ENCODE measurements at regions not wholly inside any gene's neighbourhood (a gene's known extent, or its start where the extent isn't known, plus 50 kb on each side); places are given as distances from the start of the nearest gene placed in this dataset.

- Histone ChIP-seq H3K36me3 (no peaks in the 10 kb centered on the region), H3K27ac (no peak overlapping the region), H3K9me3 (no peaks in the 10 kb centered on the region), H3K4me3 (no peak overlapping the region), H3K27me3 (no peaks in the 10 kb centered on the region), H3K4me1 (no peaks in the 10 kb centered on the region)
- intact Hi-C loops (cut with DNase I), result no loop called here
- no peak for DNase-seq (ENCODE audit: extremely low spot score in 2 of 2)
- TF ChIP-seq, protein P1, sequence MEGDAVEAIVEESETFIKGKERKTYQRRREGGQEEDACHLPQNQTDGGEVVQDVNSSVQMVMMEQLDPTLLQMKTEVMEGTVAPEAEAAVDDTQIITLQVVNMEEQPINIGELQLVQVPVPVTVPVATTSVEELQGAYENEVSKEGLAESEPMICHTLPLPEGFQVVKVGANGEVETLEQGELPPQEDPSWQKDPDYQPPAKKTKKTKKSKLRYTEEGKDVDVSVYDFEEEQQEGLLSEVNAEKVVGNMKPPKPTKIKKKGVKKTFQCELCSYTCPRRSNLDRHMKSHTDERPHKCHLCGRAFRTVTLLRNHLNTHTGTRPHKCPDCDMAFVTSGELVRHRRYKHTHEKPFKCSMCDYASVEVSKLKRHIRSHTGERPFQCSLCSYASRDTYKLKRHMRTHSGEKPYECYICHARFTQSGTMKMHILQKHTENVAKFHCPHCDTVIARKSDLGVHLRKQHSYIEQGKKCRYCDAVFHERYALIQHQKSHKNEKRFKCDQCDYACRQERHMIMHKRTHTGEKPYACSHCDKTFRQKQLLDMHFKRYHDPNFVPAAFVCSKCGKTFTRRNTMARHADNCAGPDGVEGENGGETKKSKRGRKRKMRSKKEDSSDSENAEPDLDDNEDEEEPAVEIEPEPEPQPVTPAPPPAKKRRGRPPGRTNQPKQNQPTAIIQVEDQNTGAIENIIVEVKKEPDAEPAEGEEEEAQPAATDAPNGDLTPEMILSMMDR (IDR thresholded peaks at IDR 0.05), result no peak
- TF ChIP-seq POLR2A (IDR thresholded peaks at IDR 0.05) (no peak), POLR2AphosphoS5 (IDR thresholded peaks at IDR 0.05; ENCODE audit: insufficient read depth in 1 of 2, low read depth in 1 of 2) (no peak)
Measured at GRCh38 chr18:77433076-77433475, 183.4 kb downstream of the GALR1 start.

- H3K36me3 ChIP-seq, result no peaks in the 10 kb centered on the region
- DNase-seq (ENCODE audit: extremely low spot score in 2 of 2), result no peak
- H3K4me3 ChIP-seq, result no peak overlapping the region
- H3K27me3 ChIP-seq, result no peaks in the 10 kb centered on the region
- no peaks in the 10 kb centered on the region for H3K9me3 ChIP-seq
- no peak overlapping the region for H3K27ac ChIP-seq
- TF ChIP-seq POLR2A (IDR thresholded peaks at IDR 0.05) (no peak), POLR2AphosphoS5 (IDR thresholded peaks at IDR 0.05; ENCODE audit: insufficient read depth in 1 of 2, low read depth in 1 of 2) (no peak)
- TF ChIP-seq, protein P1 (IDR thresholded peaks at IDR 0.05), result no peak
- H3K4me1 ChIP-seq, result no peaks in the 10 kb centered on the region
- intact Hi-C loops (cut with DNase I), result no loop called here
Measured at GRCh38 chr18:77439888-77440287, 190.2 kb downstream of the GALR1 start.

DNA sequence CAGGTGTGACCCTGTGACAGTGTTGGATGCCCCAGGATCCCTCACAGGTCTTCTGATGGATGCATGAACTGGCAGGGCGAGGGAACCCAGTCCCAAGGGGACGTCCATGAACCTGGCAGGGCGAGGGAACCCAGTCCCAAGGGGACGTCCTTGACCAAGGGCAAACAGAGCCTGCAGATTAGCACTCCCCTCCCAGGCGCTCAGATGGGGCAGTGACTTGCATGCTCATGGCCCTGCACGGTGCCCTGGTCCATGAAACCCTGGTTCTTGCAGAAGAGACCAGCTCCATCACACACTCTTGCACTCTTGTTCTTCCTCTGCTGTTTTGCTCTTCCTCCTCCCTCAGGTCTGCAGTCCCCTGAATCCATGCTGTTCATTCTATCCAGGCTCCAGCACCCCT lies 192.7 kb downstream of the GALR1 start:
- Histone ChIP-seq H3K4me1 (no peaks in the 10 kb centered on the region), H3K27me3 (no peaks in the 10 kb centered on the region), H3K36me3 (no peaks in the 10 kb centered on the region), H3K4me3 (no peak overlapping the region), H3K27ac (no peak overlapping the region), H3K9me3 (no peaks in the 10 kb centered on the region)
- TF ChIP-seq POLR2A (IDR thresholded peaks at IDR 0.05) (no peak), POLR2AphosphoS5 (IDR thresholded peaks at IDR 0.05; ENCODE audit: insufficient read depth in 1 of 2, low read depth in 1 of 2) (no peak)
- TF ChIP-seq, protein P1 (IDR thresholded peaks at IDR 0.05), result no peak
- no peak for DNase-seq (ENCODE audit: extremely low spot score in 2 of 2)
- intact Hi-C loops (cut with DNase I), result no loop called here

DNA sequence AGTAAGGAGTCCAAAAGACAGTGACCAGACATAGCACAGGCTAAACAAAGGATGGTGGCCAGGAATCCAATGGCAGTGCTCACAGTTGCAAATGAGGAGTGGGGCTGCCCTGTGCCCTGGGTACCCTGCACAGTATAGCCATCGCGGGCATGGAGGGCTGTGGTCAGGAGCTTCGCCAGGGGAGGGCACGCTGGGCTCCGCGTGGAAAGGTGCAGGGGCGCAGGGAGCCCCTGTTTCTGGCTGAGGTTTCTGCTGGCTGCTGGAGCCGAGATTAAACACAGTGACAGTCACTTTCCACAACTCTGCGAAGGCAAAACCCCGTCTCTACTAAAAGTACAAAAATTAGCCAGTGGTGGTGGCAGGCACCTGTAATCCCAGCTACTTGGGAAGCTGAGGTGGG lies 194.7 kb downstream of the GALR1 start:
- TF ChIP-seq POLR2AphosphoS5 (IDR thresholded peaks at IDR 0.05; ENCODE audit: insufficient read depth in 1 of 2, low read depth in 1 of 2), result no peak
- TF ChIP-seq, protein P1 (IDR thresholded peaks at IDR 0.05), result no peak
- TF ChIP-seq POLR2A (IDR thresholded peaks at IDR 0.05), result no peak
- DNase-seq (ENCODE audit: extremely low spot score in 2 of 2), result no peak
- Histone ChIP-seq H3K36me3 (no peaks in the 10 kb centered on the region), H3K27me3 (no peaks in the 10 kb centered on the region), H3K9me3 (no peaks in the 10 kb centered on the region), H3K4me3 (no peak overlapping the region), H3K4me1 (no peaks in the 10 kb centered on the region), H3K27ac (no peak overlapping the region)
- intact Hi-C loops (cut with DNase I), result no loop called here

- intact Hi-C loops (cut with DNase I), result no loop called here
- Histone ChIP-seq H3K27me3 (no peaks in the 10 kb centered on the region), H3K4me1 (no peaks in the 10 kb centered on the region), H3K4me3 (no peak overlapping the region), H3K27ac (no peak overlapping the region), H3K36me3 (no peaks in the 10 kb centered on the region), H3K9me3 (no peaks in the 10 kb centered on the region)
- DNase-seq (ENCODE audit: extremely low spot score in 2 of 2), result no peak
- no peak for TF ChIP-seq POLR2AphosphoS5 (IDR thresholded peaks at IDR 0.05; ENCODE audit: insufficient read depth in 1 of 2, low read depth in 1 of 2)
- no peak for TF ChIP-seq POLR2A (IDR thresholded peaks at IDR 0.05)
- TF ChIP-seq, protein P1 (IDR thresholded peaks at IDR 0.05), result no peak
Measured at GRCh38 chr18:77448046-77448445, 198.4 kb downstream of the GALR1 start.

All from vagina (tissue), 2 donors.